GM10248 (cell line): ENCODE measurements at regions not wholly inside any gene's neighbourhood (a gene's known extent, or its start where the extent isn't known, plus 50 kb on each side); places are given as distances from the start of the nearest gene placed in this dataset.
"Not testable (repeated sequence)": the region's sequence is repeated elsewhere in the genome, so short reads cannot be mapped to it uniquely, and the experiment has no call there.

Experiments
- CTCF ChIA-PET: fragments of 300-600 bp; sonication (Branson Sonifier 250); formaldehyde crosslinking; extraction: SDS; loops from one replicate; lab custom pipeline; 2021; ENCODE audit warnings: antibody characterized with exemption; lab: Yijun Ruan, JAX
- POLR2A ChIA-PET: fragments of 350-650 bp; sonication (Branson Sonifier 250); formaldehyde crosslinking; extraction: SDS; loops from one replicate; lab custom pipeline; 2020; ENCODE audit warnings: antibody characterized with exemption; lab: Yijun Ruan, JAX
- DNase-seq: peaks from one replicate; pipeline ENCODE4 v3.0.0; 2012; ENCODE audit errors: extremely low spot score
- CTCF ChIP-seq: IDR thresholded peaks from 2 replicates; pipeline ENCODE4 v1.5.1; 2012; ENCODE audit warnings: mild to moderate bottlenecking, low read depth; ENCODE audit errors: extremely low read depth, missing control alignments, control extremely low read depth

GRCh38 chr18:43827311-43827710 is 550.0 kb upstream of the SYT4 start:
- POLR2A ChIA-PET = no interaction called here
- DNase-seq = no peak
- CTCF ChIA-PET = no interaction called here
- no peak for TF ChIP-seq CTCF

- TF ChIP-seq CTCF = no peak
- ChIA-PET POLR2A (no interaction called here), CTCF (interaction anchor here (1.7 kb wide), 1 partner anchor 24 kb away, joined by 3 read pairs; no protein-coding TSS in a partner anchor)
- no peak for DNase-seq
Measured at GRCh38 chr18:43830303-43830702, 553.0 kb upstream of the SYT4 start.

DNA sequence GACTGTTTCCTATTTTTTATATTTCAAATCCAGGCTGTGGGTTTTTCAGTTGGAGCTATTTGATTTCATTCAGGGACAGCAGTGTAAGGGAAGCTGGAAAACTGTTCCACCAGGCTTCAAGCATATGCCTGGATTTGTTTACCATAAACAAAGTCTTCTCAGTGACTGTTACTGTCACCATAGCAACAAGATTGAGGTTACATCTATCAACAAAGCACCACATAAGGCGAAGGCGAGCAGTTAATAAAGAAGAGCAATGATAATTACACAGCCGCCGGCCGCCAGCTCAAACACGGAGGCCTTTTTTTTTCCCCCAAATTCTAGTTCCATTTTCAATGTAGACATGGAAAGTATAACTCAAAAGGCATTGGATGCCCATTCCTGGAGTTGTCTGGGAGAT is 553.7 kb upstream of the SYT4 start:
- ChIA-PET POLR2A (no interaction called here), CTCF (interaction anchor here (1.7 kb wide), 1 partner anchor 23 kb away, joined by 3 read pairs; no protein-coding TSS in a partner anchor)
- no peak for DNase-seq
- TF ChIP-seq CTCF = no peak

- CTCF ChIA-PET = interaction anchor here (1.0 kb wide), 1 partner anchor 13 kb away, joined by 3 read pairs; no protein-coding TSS in a partner anchor
- no peak for TF ChIP-seq CTCF
- DNase-seq = no peak
- POLR2A ChIA-PET = no interaction called here
Measured at GRCh38 chr18:43846299-43846698, 569.0 kb upstream of the SYT4 start.

DNA sequence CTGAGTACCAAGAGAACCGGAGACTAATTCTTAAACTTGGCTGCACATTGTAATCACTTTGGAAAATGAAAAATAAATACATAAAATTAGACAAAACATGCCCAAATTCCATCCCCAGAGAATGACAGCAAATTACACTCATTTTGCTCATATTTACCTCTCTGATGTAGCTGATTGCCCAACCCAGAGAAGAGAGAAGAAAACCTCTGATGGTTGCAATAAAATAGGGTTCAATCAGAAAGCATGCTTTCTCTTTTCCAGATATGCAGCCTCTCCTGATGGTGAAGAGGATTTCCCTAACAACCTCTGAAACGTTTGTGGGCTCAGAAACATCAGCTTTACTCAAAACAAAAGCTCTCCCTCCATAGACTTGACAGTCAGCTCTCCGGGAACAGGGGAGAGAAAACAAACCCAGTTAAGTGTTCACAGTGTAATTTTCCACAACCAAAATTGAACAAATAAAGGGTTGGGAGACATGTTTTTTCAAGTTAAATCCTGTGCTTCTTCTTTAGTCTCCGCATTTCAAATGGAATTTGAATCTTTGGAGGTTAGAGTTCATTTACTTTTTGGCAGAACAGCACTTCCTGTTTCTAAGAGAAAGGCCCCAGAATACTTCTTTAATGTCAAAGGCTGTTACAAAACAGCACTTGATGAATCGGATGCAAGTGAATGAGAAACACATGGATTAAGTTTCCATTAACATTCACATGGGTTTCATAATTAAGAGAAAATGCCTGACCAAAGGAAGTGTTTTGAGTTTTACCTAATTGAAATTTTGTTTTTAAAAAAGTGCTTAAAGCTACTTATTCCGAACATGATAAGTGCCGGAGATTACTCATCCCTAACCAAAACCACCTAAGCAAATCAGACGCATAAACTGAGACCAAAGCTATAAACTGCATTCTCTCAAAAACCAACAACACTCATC is 570.1 kb upstream of the SYT4 start:
- ChIA-PET CTCF (interaction anchor here (0.9 to 1.0 kb wide), 2 partner anchors 12 to 16 kb away, joined by 3 read pairs; no protein-coding TSS in a partner anchor), POLR2A (no interaction called here)
- DNase-seq = no peak
- no peak for TF ChIP-seq CTCF

- CTCF ChIA-PET = interaction anchor here (1.1 kb wide), 1 partner anchor 17 kb away, joined by 3 read pairs; no protein-coding TSS in a partner anchor
- DNase-seq, POLR2A ChIA-PET: not testable (repeated sequence)
Measured at GRCh38 chr18:43849831-43850230, 572.5 kb upstream of the SYT4 start.

GRCh38 chr18:43855376-43855775 is 578.1 kb upstream of the SYT4 start:
- ChIA-PET CTCF (no interaction called here), POLR2A (no interaction called here)
- no peak for DNase-seq
- no peak for TF ChIP-seq CTCF
